Activated CD4-positive, alpha-beta T cell treated with anti-CD3 and anti-CD28 coated beads, Interleukin-2, amount 10 ng/mL, durations not matched to agents 24 days and 14 days (primary cell): ENCODE measurements at regions not wholly inside any gene's neighbourhood (a gene's known extent, or its start where the extent isn't known, plus 50 kb on each side); places are given as distances from the start of the nearest gene placed in this dataset.

ENCODE experiments used
- DNase-seq: peaks from one replicate; pipeline ENCODE4 v3.0.0; 2022
- H3K27ac Mint-ChIP-seq: one replicate; pipeline ENCODE4 v1.8.0; 2022; ENCODE audit warnings: mild to moderate bottlenecking, mixed read lengths
- H3K27me3 Mint-ChIP-seq: one replicate; pipeline ENCODE4 v1.8.0; 2022; ENCODE audit warnings: mixed read lengths
- H3K36me3 Mint-ChIP-seq: one replicate; pipeline ENCODE4 v1.8.0; 2022; ENCODE audit warnings: low read depth, mild to moderate bottlenecking, mixed read lengths
- H3K4me1 Mint-ChIP-seq: one replicate; pipeline ENCODE4 v1.8.0; 2021; ENCODE audit warnings: mixed read lengths
- H3K4me3 Mint-ChIP-seq: one replicate; pipeline ENCODE4 v1.8.0; 2022; ENCODE audit warnings: mild to moderate bottlenecking, moderate library complexity, mixed read lengths
- H3K9me3 Mint-ChIP-seq: one replicate; pipeline ENCODE4 v1.8.0; 2021; ENCODE audit warnings: mixed read lengths
- intact Hi-C: fragments of 100-400 bp; cut with micrococcal nuclease; formaldehyde crosslinking; loops from one replicate; pipeline ENCODE4 v1.15.1; 2023

DNA sequence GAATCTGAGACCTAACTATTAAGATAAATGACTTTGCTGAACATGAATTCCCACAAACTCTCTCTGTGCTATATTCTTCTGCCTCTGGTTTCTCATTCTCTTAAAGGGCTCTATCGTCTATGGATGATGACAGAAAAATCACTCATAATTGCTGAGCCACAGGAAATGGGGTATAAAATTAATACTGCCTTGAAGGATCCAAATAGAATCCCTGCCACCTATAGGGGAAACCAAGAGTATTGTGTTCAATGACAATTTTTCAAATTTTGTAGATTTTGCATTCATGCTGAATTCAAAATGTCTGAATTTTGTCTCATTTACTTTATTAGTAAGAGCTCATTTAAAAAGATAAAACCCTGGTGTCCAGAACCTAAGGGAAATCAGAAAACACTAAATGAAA lies 235.8 kb downstream of the RBM43 start:
- no peaks in the 10 kb centered on the region for H3K9me3 Mint-ChIP-seq

GRCh38 chr2:151024696-151025251 lies 236.9 kb downstream of the RBM43 start:
- intact Hi-C loops = no loop called here
- DNase-seq = no peak
- H3K27ac Mint-ChIP-seq = no peak overlapping the region
- H3K27me3 Mint-ChIP-seq = peaks cover 5% of the 10 kb centered on the region
- H3K36me3 Mint-ChIP-seq = no peaks in the 10 kb centered on the region
- H3K4me1 Mint-ChIP-seq = peaks cover 5% of the 10 kb centered on the region
- H3K9me3 Mint-ChIP-seq = no peaks in the 10 kb centered on the region
- H3K4me3 Mint-ChIP-seq = no peak overlapping the region

More for the DNA sequence above, 235.8 kb downstream of the RBM43 start:
- Mint-ChIP-seq H3K27me3 (peaks cover 5% of the 10 kb centered on the region), H3K4me1 (peaks cover 6% of the 10 kb centered on the region), H3K27ac (no peak overlapping the region), H3K4me3 (no peak overlapping the region), H3K36me3 (no peaks in the 10 kb centered on the region)
- intact Hi-C loops = no loop called here
- DNase-seq = no peak

GRCh38 chr2:151021747-151022452 lies 239.8 kb downstream of the RBM43 start:
- no peak overlapping the region for H3K27ac Mint-ChIP-seq
- no peaks in the 10 kb centered on the region for H3K9me3 Mint-ChIP-seq
- H3K4me3 Mint-ChIP-seq = no peak overlapping the region
- DNase-seq = no peak
- intact Hi-C loops = no loop called here
- peaks cover 3% of the 10 kb centered on the region for H3K27me3 Mint-ChIP-seq
- no peaks in the 10 kb centered on the region for H3K4me1 Mint-ChIP-seq
- no peaks in the 10 kb centered on the region for H3K36me3 Mint-ChIP-seq

GRCh38 chr2:151020411-151020810 lies 241.3 kb downstream of the RBM43 start:
- Mint-ChIP-seq H3K4me1 (no peaks in the 10 kb centered on the region), H3K9me3 (no peaks in the 10 kb centered on the region), H3K27ac (no peak overlapping the region), H3K4me3 (no peak overlapping the region), H3K27me3 (peaks cover 3% of the 10 kb centered on the region), H3K36me3 (no peaks in the 10 kb centered on the region)
- intact Hi-C loops = no loop called here
- no peak for DNase-seq

GRCh38 chr2:151009437-151010175 lies 252.1 kb downstream of the RBM43 start:
- no peaks in the 10 kb centered on the region for H3K27me3 Mint-ChIP-seq
- H3K9me3 Mint-ChIP-seq = no peaks in the 10 kb centered on the region
- no peak overlapping the region for H3K4me3 Mint-ChIP-seq
- no peaks in the 10 kb centered on the region for H3K36me3 Mint-ChIP-seq
- intact Hi-C loops = no loop called here
- H3K27ac Mint-ChIP-seq = no peak overlapping the region
- H3K4me1 Mint-ChIP-seq = no peaks in the 10 kb centered on the region
- no peak for DNase-seq

- Mint-ChIP-seq H3K9me3 (no peaks in the 10 kb centered on the region), H3K4me3 (no peak overlapping the region), H3K4me1 (no peaks in the 10 kb centered on the region), H3K27me3 (no peaks in the 10 kb centered on the region), H3K36me3 (no peaks in the 10 kb centered on the region), H3K27ac (no peak overlapping the region)
- no peak for DNase-seq
- intact Hi-C loops = no loop called here
Observed at GRCh38 chr2:151007365-151007764, 254.3 kb downstream of the RBM43 start.

- no peaks in the 10 kb centered on the region for H3K36me3 Mint-ChIP-seq
- DNase-seq = no peak
- no peak overlapping the region for H3K4me3 Mint-ChIP-seq
- no peaks in the 10 kb centered on the region for H3K9me3 Mint-ChIP-seq
- H3K4me1 Mint-ChIP-seq = no peaks in the 10 kb centered on the region
- intact Hi-C loops = no loop called here
- H3K27me3 Mint-ChIP-seq = peaks cover 2% of the 10 kb centered on the region
- no peak overlapping the region for H3K27ac Mint-ChIP-seq
Observed at GRCh38 chr2:151002959-151003600, 258.6 kb downstream of the RBM43 start.

DNA sequence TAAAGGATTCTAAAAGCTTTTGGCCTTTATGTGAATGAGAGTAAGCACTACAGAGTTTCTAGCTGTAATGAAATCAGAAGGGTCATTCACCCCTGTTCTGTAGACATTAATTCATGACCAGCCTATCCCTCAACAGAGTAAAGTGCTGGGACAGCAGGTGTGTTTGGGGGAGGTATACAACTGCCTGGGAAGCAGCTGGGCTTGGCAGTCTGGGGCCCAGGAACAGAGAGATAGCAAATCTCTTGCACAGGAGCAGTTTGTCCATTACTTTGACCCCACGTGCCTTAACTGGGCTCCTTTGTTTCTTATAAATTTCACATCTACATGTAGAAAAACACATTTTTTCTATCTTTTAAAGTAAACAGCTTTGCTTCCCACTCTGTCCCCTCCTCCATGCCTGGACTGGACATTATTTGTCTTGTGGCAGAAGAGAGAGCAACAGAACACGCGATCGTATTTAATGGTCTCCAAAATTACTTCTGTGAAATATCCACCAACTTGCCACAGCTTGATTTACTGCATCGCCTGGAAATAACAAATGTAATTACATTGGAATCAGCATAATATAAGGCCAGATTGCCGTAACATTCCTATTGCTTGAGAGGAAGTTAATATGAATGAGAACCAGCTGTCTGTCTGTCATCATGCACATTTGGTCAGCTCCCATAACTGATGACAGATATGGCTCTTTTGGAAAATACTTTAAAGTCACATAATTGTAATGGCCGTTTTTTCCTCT lies 263.8 kb downstream of the RBM43 start:
- Mint-ChIP-seq H3K9me3 (no peaks in the 10 kb centered on the region), H3K27me3 (peaks cover 2% of the 10 kb centered on the region), H3K36me3 (no peaks in the 10 kb centered on the region), H3K4me3 (no peak overlapping the region), H3K4me1 (no peaks in the 10 kb centered on the region), H3K27ac (no peak overlapping the region)
- no peak for DNase-seq
- intact Hi-C loops = no loop called here

GRCh38 chr2:150997066-150997465 lies 264.6 kb downstream of the RBM43 start:
- H3K27me3 Mint-ChIP-seq = peaks cover 2% of the 10 kb centered on the region
- no peaks in the 10 kb centered on the region for H3K36me3 Mint-ChIP-seq
- no peak for DNase-seq
- no peaks in the 10 kb centered on the region for H3K9me3 Mint-ChIP-seq
- no peaks in the 10 kb centered on the region for H3K4me1 Mint-ChIP-seq
- H3K4me3 Mint-ChIP-seq = no peak overlapping the region
- H3K27ac Mint-ChIP-seq = no peak overlapping the region
- intact Hi-C loops = no loop called here

GRCh38 chr2:150994076-150994475 lies 267.6 kb downstream of the RBM43 start:
- Mint-ChIP-seq H3K9me3 (no peaks in the 10 kb centered on the region), H3K4me3 (no peak overlapping the region), H3K36me3 (no peaks in the 10 kb centered on the region), H3K27ac (no peak overlapping the region), H3K4me1 (no peaks in the 10 kb centered on the region), H3K27me3 (no peaks in the 10 kb centered on the region)
- no peak for DNase-seq
- intact Hi-C loops = no loop called here

GRCh38 chr2:150989969-150990368 lies 271.7 kb downstream of the RBM43 start:
- DNase-seq = no peak
- H3K4me1 Mint-ChIP-seq = no peaks in the 10 kb centered on the region
- H3K27me3 Mint-ChIP-seq = no peaks in the 10 kb centered on the region
- H3K27ac Mint-ChIP-seq = no peak overlapping the region
- intact Hi-C loops = no loop called here
- no peaks in the 10 kb centered on the region for H3K36me3 Mint-ChIP-seq
- H3K9me3 Mint-ChIP-seq = peaks cover 3% of the 10 kb centered on the region
- no peak overlapping the region for H3K4me3 Mint-ChIP-seq

GRCh38 chr2:150985741-150986140 lies 275.9 kb downstream of the RBM43 start:
- Mint-ChIP-seq H3K27ac (no peak overlapping the region), H3K9me3 (peaks cover 3% of the 10 kb centered on the region), H3K27me3 (no peaks in the 10 kb centered on the region), H3K36me3 (no peaks in the 10 kb centered on the region), H3K4me3 (no peak overlapping the region), H3K4me1 (no peaks in the 10 kb centered on the region)
- intact Hi-C loops = no loop called here
- no peak for DNase-seq

GRCh38 chr2:150983314-150983897 lies 278.3 kb downstream of the RBM43 start:
- Mint-ChIP-seq H3K27me3 (no peaks in the 10 kb centered on the region), H3K4me1 (no peaks in the 10 kb centered on the region), H3K9me3 (peaks cover 3% of the 10 kb centered on the region), H3K27ac (no peak overlapping the region), H3K36me3 (no peaks in the 10 kb centered on the region), H3K4me3 (no peak overlapping the region)
- intact Hi-C loops = no loop called here
- no peak for DNase-seq
